Heart right ventricle (tissue), 16 donors: ENCODE measurements at regions not wholly inside any gene's neighbourhood (a gene's known extent, or its start where the extent isn't known, plus 50 kb on each side); places are given as distances from the start of the nearest gene placed in this dataset.

Source experiments
- ATAC-seq, 8 donors: fragments of 200-7000 bp; cut with Tn5 transposase; one replicate each; pipeline ENCODE4 v1.9.1; 2020; ENCODE audit warnings: mild to moderate bottlenecking in 8 of 8, moderate library complexity in 8 of 8, moderate number of reproducible peaks in 1 of 8
- DNase-seq, 2 donors: peaks; one replicate each; pipeline ENCODE4 v3.0.0-alpha.2; 2020
- H3K27ac ChIP-seq, 10 donors: fragments of 200-600 bp; sonication (generic) in 2 of 10; one replicate each; pipeline versions ENCODE4 v1.5.0 to v1.8.0; 2020 to 2022; ENCODE audit warnings: mild to moderate bottlenecking in 3 of 10
- H3K27me3 ChIP-seq, 7 donors: fragments of 200-600 bp; one replicate each; pipeline ENCODE4 v1.8.0; 2021 to 2022; ENCODE audit warnings: mild to moderate bottlenecking in 2 of 7
- H3K36me3 ChIP-seq, 9 donors: fragments of 200-600 bp; sonication (generic) in 1 of 9; one replicate each; pipeline versions ENCODE4 v1.5.0 to v1.8.0; 2020 to 2022; ENCODE audit warnings: mild to moderate bottlenecking in 2 of 9
- H3K4me1 ChIP-seq, 9 donors: fragments of 200-600 bp; sonication (generic) in 1 of 9; one replicate each; pipeline versions ENCODE4 v1.5.0 to v1.8.0; 2020 to 2022; ENCODE audit warnings: mild to moderate bottlenecking in 4 of 9
- H3K4me3 ChIP-seq, 10 donors: fragments of 200-600 bp; sonication (generic) in 2 of 10; one replicate each; pipeline versions ENCODE4 v1.5.0 to v1.8.0; 2020 to 2022; ENCODE audit warnings: mild to moderate bottlenecking in 7 of 10, moderate library complexity in 2 of 10
- H3K9me3 ChIP-seq, 11 donors: fragments of 200-600 bp in 10 of 11; sonication (generic) in 2 of 11; one replicate each; pipeline versions ENCODE4 v1.5.0 to v1.8.0; 2013 to 2022; ENCODE audit warnings: mild to moderate bottlenecking in 2 of 11, control low read depth in 1 of 11, moderate library complexity in 1 of 11
- CTCF ChIP-seq, 9 donors: fragments of 200-600 bp; sonication (generic) in 2 of 9; IDR thresholded peaks; one replicate each; pipeline versions ENCODE4 v1.5.0 to v1.8.0; 2021 to 2022; ENCODE audit warnings: antibody characterized with exemption in 9 of 9, mild to moderate bottlenecking in 5 of 9, moderate library complexity in 1 of 9
- WGBS, 2 donors: extraction: QIAGEN DNeasy Blood & Tissue Kit; methylation state at CpG; one replicate each; pipeline ENCODE4 v1.1.7; 2013; ENCODE audit warnings: inconsistent platforms in 1 of 2; 5-methylcytosine and 5-hydroxymethylcytosine counted together
- intact Hi-C, 10 donors: fragments of 100-400 bp; cut with DNase I; formaldehyde crosslinking; loops; one replicate each; pipeline versions ENCODE4 v1.11.1 to v1.14.2; 2022
- donor health status: Arrhythmogenic right ventricular cardiomyopathy.
- donor health status: ischemic (EF 13 %, LVEDD 7.1; RV severe dilation, severe dysfunction).
- donor health status: healthy with polysubstance abuse.
- donor health status: DM: no; HTN: yes; CAD: no.
- donor health status: DM: no; HTN: no; CAD: no.
- donor health status: ischemic (EF 25% LVEDD 6.9; RV normal size, moderate dysfunction).
- donor health status: ischemic (EF 25% LVEDD 5.7; RV mildly dilated, moderate dysfunction).
- donor health status: healthy.
- donor health status: DM: yes; HTN: yes; CAD: no.
- donor health status: Ischemic cardiomyopathy.
- donor health status: ischemic (EF 35%, LVEDD 5.7; RV mildly dilated, moderate dysfunction).
- donor health status: nonischemic (EF 11% LVEDD 7.7; RV severe dilation, severe dysfunction).
- donor health status: DM: yes; HTN: yes; CAD: no.
- donor health status: PGD.
- donor health status: ischemic (EF 29% LVEDD 5.4; RV normal size, mild dysfunction).
- donor health status: nonischemic (EF 23%, LVEDD 6.1; RV moderate dilation, normal function).

GRCh38 chr4:37138019-37138653, 106.4 kb upstream of the NWD2 start:
- no peak for TF ChIP-seq CTCF (IDR thresholded peaks at IDR 0.05)
- WGBS, 2 donors = 63 to 80% methylated on average over 2 of the region's 2 CpGs
- no peaks in the 10 kb centered on the region for H3K4me1 ChIP-seq

GRCh38 chr4:37138789-37139188, 105.8 kb upstream of the NWD2 start:
- Histone ChIP-seq H3K9me3 (peaks cover 0 to 15% (median 0%) of the 10 kb centered on the region in 11 donors), H3K4me1 (no peaks in the 10 kb centered on the region), H3K27ac (no peak overlapping the region), H3K36me3 (no peaks in the 10 kb centered on the region), H3K27me3 (no peaks in the 10 kb centered on the region), H3K4me3 (no peak overlapping the region)
- WGBS, 2 donors = 55 to 59% methylated on average over 2 of the region's 2 CpGs
- DNase-seq = no peak
- no peak for ATAC-seq
- intact Hi-C loops = no loop called here
- no peak for TF ChIP-seq CTCF (IDR thresholded peaks at IDR 0.05)

More at GRCh38 chr4:37138019-37138653, 106.4 kb upstream of the NWD2 start:
- Histone ChIP-seq H3K27me3 (no peaks in the 10 kb centered on the region), H3K9me3 (peaks cover 0 to 15% (median 0%) of the 10 kb centered on the region in 11 donors), H3K36me3 (no peaks in the 10 kb centered on the region), H3K4me3 (no peak overlapping the region), H3K27ac (no peak overlapping the region)
- DNase-seq = no peak
- no peak for ATAC-seq
- intact Hi-C loops = no loop called here

- Histone ChIP-seq H3K27me3 (no peaks in the 10 kb centered on the region), H3K4me3 (no peak overlapping the region), H3K9me3 (peaks cover 0 to 15% (median 0%) of the 10 kb centered on the region in 11 donors), H3K36me3 (no peaks in the 10 kb centered on the region), H3K27ac (no peak overlapping the region), H3K4me1 (no peaks in the 10 kb centered on the region)
- 16 to 28% methylated on average over 1 of the region's 1 CpG for WGBS, 2 donors
- intact Hi-C loops = no loop called here
- TF ChIP-seq CTCF (IDR thresholded peaks at IDR 0.05) = no peak
- DNase-seq (no peak), ATAC-seq (no peak)
Measured at GRCh38 chr4:37139987-37140386, 104.6 kb upstream of the NWD2 start.

GRCh38 chr4:37146260-37146659, 98.3 kb upstream of the NWD2 start:
- ATAC-seq (no peak), DNase-seq (no peak)
- H3K27me3 ChIP-seq = no peaks in the 10 kb centered on the region
- H3K27ac ChIP-seq = no peak overlapping the region
- H3K4me3 ChIP-seq = no peak overlapping the region
- no peak for TF ChIP-seq CTCF (IDR thresholded peaks at IDR 0.05)
- 65 to 72% methylated on average over 2 of the region's 2 CpGs for WGBS, 2 donors
- H3K9me3 ChIP-seq = peaks cover 0 to 18% (median 0%) of the 10 kb centered on the region in 11 donors
- H3K36me3 ChIP-seq = no peaks in the 10 kb centered on the region
- H3K4me1 ChIP-seq = no peaks in the 10 kb centered on the region
- intact Hi-C loops = no loop called here
